ENCODE measurements at regions not wholly inside any gene's neighbourhood (a gene's known extent, or its start where the extent isn't known, plus 50 kb on each side); places are given as distances from the start of the nearest gene placed in this dataset.

- Histone ChIP-seq H3K4me1 (replicated peaks in 1 of 2) (no peaks in the 10 kb centered on the region), H3K27ac (no peak overlapping the region), H3K4me3 (no peak overlapping the region), H3K9me3 (replicated peaks in 1 of 3) (no peaks in the 10 kb centered on the region), H3K36me3 (replicated peaks in 1 of 2) (no peaks in the 10 kb centered on the region), H3K27me3 (peaks cover 5% of the 10 kb centered on the region)
- intact Hi-C loops (cut with DNase I): no loop called here
- TF ChIP-seq POLR2A (IDR thresholded peaks at IDR 0.05): no peak
- no peak for TF ChIP-seq CTCF (IDR thresholded peaks at IDR 0.05)
- WGBS, 4 donors: 68 to 76% (median 70%) methylated on average over 6 of the region's 6 CpGs
- DNase-seq: no peak
Measured at GRCh38 chr3:127358641-127359040, 70.8 kb upstream of the PRR20G start.

GRCh38 chr3:127356381-127356780 is 68.5 kb upstream of the PRR20G start:
- intact Hi-C loops (cut with DNase I): no loop called here
- TF ChIP-seq CTCF (IDR thresholded peaks at IDR 0.05) (no peak), POLR2A (IDR thresholded peaks at IDR 0.05) (no peak)
- WGBS, 4 donors: 61 to 83% (median 69%) methylated on average over 2 of the region's 2 CpGs

GRCh38 chr3:127354761-127355160 is 66.9 kb upstream of the PRR20G start:
- H3K27me3 ChIP-seq: no peaks in the 10 kb centered on the region
- intact Hi-C loops (cut with DNase I): no loop called here
- H3K27ac ChIP-seq: no peak overlapping the region
- TF ChIP-seq POLR2A (IDR thresholded peaks at IDR 0.05): no peak
- no peak for TF ChIP-seq CTCF (IDR thresholded peaks at IDR 0.05)
- DNase-seq: no peak
- WGBS, 4 donors: 65 to 77% (median 73%) methylated on average over 3 of the region's 3 CpGs
- H3K4me3 ChIP-seq: no peak overlapping the region
- no peaks in the 10 kb centered on the region for H3K9me3 ChIP-seq (replicated peaks in 1 of 3)
- H3K36me3 ChIP-seq (replicated peaks in 1 of 2): no peaks in the 10 kb centered on the region
- no peaks in the 10 kb centered on the region for H3K4me1 ChIP-seq (replicated peaks in 1 of 2)

More at GRCh38 chr3:127356381-127356780, 68.5 kb upstream of the PRR20G start:
- Histone ChIP-seq H3K4me1 (replicated peaks in 1 of 2) (no peaks in the 10 kb centered on the region), H3K27ac (no peak overlapping the region), H3K9me3 (replicated peaks in 1 of 3) (no peaks in the 10 kb centered on the region), H3K36me3 (replicated peaks in 1 of 2) (no peaks in the 10 kb centered on the region), H3K27me3 (no peaks in the 10 kb centered on the region), H3K4me3 (no peak overlapping the region)
- DNase-seq: no peak

- no peak overlapping the region for H3K4me3 ChIP-seq
- no peak for DNase-seq
- TF ChIP-seq CTCF (IDR thresholded peaks at IDR 0.05) (no peak), POLR2A (IDR thresholded peaks at IDR 0.05) (no peak)
- intact Hi-C loops (cut with DNase I): no loop called here
- H3K36me3 ChIP-seq (replicated peaks in 1 of 2): no peaks in the 10 kb centered on the region
- no peak overlapping the region for H3K27ac ChIP-seq
- 63 to 80% (median 77%) methylated on average over 4 of the region's 4 CpGs for WGBS, 4 donors
- H3K4me1 ChIP-seq (replicated peaks in 1 of 2): no peaks in the 10 kb centered on the region
- H3K9me3 ChIP-seq (replicated peaks in 1 of 3): no peaks in the 10 kb centered on the region
- peaks cover 4% of the 10 kb centered on the region for H3K27me3 ChIP-seq
Measured at GRCh38 chr3:127352612-127353011, 64.8 kb upstream of the PRR20G start.
